Erythroblast (primary cell): ENCODE measurements at regions not wholly inside any gene's neighbourhood (a gene's known extent, or its start where the extent isn't known, plus 50 kb on each side); places are given as distances from the start of the nearest gene placed in this dataset.

ENCODE experiments used
- DNase-seq, 2 experiments: peaks; one replicate each; lab custom pipeline; 2025; lab: John Stamatoyannopoulos, UW
- GATA1 ChIP-seq: IDR thresholded peaks from 2 replicates; pipeline ENCODE4 v1.6.1; 2011; ENCODE audit warnings: low read depth, mild to moderate bottlenecking, control low read depth, low read length, moderate library complexity
- POLR2A ChIP-seq: IDR thresholded peaks from 2 replicates; pipeline ENCODE4 v1.6.1; 2011; ENCODE audit warnings: mild to moderate bottlenecking, low read length

DNA sequence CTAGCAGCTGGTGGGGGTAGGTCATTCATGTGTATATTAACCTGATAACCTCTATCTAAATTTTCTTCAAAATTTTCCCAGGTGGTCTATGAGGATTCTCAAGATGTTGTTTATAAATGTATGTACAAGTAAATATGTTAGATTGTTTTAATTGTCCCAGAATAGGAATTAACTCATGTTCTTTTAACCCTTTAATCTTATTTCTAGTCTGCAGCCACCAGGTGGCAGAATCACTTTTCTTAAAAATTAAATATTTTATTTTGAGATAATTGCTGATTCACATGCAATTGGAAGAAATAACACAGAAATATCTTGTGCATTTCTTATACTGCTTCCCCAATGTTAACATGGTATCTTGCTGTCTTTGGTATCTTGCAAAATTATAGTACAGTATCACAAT, 589.5 kb downstream of the ARL4A start:
- TF ChIP-seq POLR2A (no peak), GATA1 (no peak)
- peak in 1 of 2 experiments; percentile 10 for DNase-seq

DNA sequence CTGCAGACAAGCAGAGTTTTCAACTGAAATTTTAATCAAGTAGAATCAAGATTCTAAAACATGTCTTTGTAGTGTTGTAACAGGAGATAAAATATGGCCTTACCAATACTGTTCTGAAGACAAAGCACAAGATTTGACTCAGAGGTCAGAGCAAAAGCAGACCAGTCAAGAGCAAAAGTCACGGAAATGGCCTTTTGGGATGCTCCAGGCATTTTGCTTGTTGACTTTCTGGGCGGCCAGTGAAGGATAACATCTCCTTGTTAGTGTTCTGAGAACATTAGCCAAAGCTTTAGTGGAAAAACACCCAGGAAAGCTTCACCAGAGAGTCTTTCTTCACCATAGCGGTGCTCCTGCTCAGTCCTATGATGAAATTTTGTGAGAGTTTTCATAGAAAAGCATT, 590.6 kb downstream of the ARL4A start:
- no peak for DNase-seq
- TF ChIP-seq POLR2A (no peak), GATA1 (no peak)

DNA sequence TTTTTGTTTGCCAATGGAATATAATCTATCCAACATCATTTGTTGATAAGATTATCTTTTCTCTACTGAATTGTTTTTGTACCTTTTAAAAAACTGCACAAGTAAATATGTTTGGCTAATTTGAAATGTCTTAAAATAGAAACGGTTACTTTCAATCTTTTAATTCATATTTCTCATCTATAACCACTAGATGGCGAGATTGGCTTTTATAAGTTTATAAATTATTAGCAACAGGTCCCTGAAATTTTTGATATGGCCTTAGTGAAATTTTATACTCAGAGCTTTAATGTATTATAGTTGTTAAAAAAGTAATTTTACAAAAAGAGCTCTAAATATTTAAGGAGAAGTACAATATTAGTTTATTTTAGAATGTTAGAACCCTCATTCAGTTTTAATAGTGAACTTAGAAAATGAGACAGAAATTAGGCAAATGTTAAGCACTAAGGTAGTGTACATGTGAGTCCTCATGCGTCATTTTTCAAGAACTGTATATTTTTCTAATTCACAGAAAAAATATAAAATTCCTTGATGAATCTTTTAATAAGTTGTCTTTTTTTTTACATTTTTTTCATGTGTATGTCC, 592.5 kb downstream of the ARL4A start:
- DNase-seq, result peak; percentile 14 to 49

DNA sequence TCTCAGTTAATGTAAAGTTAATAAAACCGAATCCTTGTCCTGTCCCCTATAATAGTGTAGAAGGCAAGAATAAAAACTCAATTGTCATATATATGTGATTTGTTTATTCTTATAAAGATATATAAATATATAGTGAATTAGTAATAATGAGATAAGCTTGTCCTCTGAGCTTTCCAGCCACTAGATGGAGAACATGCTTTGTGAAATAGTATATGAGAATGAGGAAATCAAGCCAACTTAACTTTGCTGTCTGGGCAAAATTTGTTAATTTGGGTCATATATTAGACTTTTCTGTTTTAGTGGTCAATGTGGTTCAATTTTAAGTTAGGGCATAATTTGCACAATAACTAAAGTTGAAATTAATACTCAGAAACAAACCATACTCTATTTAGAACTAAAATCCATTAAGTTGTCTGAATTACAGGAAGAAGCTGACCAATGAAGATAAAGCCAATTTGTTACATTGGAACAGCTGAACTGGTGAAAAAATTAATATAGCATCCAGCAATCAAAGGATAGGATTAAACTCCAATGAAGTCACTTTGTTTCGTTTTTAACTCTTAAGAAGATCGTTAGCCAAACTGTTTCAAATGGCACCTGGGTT, 595.0 kb downstream of the ARL4A start:
- no peak for TF ChIP-seq GATA1
- TF ChIP-seq POLR2A, result no peak
- DNase-seq, result no peak

More for the DNA sequence above, 592.5 kb downstream of the ARL4A start:
- TF ChIP-seq POLR2A (no peak), GATA1 (no peak)

DNA sequence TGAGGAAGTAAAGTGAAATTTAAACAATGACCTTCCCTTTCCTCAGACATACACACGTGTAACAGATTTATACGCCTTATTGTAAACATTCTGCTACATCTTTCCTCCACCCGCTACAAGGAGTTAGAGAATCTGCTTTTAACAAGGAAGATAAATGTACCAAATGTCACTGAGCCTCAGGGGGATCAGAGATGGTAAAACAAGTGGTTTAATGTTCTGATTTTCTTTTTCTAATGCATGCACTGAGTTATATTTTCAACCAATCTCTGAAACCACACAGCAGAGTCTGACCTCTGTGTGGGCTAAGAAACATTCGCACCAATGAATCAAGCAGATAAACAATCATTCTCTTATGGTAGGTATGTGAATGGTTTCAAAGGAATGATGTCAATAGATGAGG, 599.5 kb downstream of the ARL4A start:
- no peak for DNase-seq
- TF ChIP-seq GATA1 (no peak), POLR2A (no peak)

DNA sequence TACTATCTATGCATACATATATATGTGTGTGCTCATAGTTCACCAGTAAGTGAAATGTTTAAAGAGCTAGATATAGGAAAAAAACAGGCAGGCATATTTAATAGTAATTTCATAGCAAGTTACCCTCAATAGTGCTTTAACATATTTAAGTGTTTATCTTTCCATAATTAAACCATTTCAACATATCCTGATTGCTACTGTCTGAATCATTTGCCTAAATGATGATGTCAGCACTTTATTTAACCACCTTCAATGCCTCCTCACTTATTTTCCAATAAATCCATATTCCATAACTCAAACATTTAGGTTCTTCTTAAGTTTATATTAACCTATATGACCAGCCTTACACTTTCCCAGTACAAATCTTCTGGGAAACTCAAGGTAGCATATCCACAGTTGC, 601.1 kb downstream of the ARL4A start:
- TF ChIP-seq GATA1 (no peak), POLR2A (no peak)
- DNase-seq, result no peak

DNA sequence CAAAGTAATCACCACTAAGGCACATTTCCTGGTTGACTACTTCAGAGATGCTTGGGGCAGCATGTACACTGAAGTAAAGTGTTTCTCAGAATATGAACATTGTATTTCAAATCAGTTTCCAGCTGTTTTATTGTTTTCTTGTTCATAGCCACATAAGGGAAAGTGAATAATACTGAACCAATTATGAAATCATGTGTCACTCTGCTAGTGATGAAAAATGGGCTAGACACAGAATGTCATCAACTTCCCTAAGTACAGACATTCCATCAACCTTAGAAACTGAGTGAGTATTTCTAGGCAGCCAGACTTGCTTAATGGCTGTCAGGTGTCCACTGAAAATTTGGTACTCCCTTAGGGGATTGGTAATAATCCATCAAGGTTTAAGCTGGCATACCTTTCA, 603.5 kb downstream of the ARL4A start:
- TF ChIP-seq GATA1 (no peak), POLR2A (no peak)
- no peak for DNase-seq

DNA sequence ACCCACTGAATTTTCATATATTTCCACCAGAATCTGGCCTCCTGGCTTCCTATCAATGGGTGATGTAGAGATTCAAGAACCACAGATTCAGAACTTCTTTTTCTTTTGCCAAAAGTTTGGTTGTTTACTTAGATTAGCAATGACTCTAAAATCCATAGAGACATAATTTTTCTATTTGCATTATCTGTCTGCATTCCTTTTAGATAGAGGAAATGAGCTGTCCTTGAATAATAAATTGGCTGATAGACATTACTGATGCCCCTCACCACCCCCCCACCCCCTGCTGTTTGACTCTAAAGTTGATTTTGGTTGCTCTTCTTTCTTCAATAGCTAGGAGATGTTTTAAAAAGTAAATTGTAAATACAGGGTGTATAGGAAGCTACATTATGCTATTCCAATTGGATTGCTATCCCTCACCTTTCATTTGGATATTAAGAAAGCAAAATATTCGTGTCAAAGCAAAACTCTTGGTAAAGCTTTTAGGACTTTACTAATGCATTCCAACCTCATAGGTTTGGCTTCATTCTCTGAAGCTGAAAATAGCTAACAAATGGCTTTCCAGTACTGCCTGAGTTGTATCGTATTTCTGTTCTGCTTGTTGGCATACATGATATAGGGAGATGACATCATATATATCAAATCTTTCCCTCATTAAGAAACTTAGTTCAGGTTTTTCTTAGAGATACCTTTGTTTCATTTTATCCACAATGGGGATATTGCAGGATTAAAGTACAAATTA, 606.0 kb downstream of the ARL4A start:
- no peak for DNase-seq
- TF ChIP-seq GATA1, result no peak
- TF ChIP-seq POLR2A, result no peak

DNA sequence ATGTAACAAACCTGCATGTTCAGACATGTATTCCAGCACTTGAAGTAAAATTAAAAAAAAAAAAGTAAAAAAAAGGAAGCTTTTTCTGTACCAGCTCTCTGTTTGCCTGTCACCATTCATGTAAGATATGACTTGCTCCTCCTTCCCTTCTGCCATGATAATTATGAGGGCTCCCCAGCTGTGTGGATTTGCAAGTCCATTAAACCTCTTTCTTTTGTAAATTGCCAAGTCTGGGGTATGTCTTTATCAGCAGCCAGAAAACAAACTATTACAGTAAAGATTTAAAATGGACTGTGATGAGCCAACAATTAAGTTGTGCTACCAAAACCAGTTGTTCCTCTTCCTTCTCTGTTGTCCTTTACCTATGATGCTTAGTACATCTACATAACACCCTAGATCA, 619.6 kb downstream of the ARL4A start:
- TF ChIP-seq GATA1 (no peak), POLR2A (no peak)
- no peak for DNase-seq

DNA sequence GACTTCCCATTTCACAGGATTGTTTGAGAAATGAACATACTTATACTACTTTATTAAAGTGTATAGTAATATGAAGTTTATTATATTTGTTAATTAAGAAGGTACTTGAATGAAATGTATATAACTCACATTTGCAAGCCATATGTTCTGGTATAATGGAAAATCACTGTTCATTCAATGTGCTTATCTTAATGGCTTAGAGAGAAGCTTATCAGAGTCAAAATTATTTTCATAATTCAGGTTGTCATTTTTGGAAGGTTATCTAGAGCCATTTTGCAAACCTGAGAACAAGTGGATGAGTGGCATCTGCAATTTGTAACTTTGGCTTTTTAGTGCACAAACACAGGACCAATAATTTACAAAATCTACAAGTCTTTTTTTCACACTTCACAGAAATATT, 621.0 kb downstream of the ARL4A start:
- no peak for DNase-seq

DNA sequence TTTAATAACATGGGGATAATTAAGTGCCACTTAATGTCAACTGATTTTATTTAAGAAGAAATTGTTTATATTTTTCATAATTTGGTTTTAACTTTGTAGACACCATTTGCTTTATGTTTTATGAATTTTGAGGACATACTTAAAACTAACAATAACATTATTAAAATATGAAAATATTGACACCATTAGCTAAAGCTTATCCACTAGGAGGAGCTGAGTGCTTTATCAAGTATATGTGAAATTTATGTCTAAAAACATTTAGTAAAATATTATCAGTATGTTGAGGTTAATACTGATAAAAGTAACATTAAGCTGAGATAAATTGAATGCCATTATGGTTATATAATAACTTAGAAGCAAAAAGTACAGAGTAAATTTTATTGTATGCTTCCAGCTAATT, 622.1 kb downstream of the ARL4A start:
- no peak for TF ChIP-seq POLR2A
- no peak for TF ChIP-seq GATA1
- no peak for DNase-seq

More for the DNA sequence above, 621.0 kb downstream of the ARL4A start:
- no peak for TF ChIP-seq GATA1
- no peak for TF ChIP-seq POLR2A

DNA sequence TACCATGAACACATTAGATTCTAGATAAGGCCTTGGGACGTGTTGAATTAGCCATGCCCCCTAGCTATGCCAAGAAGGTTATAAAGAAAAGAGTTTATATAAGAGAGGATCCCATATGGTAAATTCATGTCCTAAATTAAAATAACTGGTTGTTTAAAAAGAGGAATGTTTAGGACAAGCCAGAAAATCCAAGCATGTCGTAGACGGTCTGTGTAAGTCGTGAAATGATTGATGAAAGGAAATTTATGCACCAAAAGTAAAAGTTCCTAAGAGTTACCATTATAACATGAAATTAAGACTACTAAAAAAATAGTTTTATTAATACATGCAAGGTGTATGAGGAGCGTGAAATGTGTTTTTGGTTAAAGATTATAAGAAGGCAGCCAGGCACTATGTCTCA, 624.9 kb downstream of the ARL4A start:
- no peak for TF ChIP-seq GATA1
- TF ChIP-seq POLR2A, result no peak

DNA sequence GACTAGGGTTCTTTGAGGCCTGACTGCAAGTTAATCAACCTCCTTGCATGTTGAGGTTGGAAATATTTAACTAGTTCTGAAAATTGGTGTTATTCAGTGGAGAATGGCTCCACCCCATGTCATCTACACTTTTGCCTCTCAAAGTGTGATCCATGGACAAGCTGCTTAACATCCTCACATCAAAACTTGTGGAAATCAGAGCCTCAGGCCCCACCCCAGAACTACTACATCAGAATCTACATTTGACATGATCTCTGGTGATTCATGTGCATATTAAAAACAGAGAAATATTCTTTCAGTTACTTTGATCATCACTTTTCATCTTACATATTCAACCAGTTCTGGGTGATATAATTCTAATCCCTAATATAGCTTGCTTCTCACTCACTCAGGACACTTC, 632.9 kb downstream of the ARL4A start:
- TF ChIP-seq POLR2A, result no peak
- TF ChIP-seq GATA1, result no peak

More for the DNA sequence above, 624.9 kb downstream of the ARL4A start:
- DNase-seq, result peak; percentile 11

DNA sequence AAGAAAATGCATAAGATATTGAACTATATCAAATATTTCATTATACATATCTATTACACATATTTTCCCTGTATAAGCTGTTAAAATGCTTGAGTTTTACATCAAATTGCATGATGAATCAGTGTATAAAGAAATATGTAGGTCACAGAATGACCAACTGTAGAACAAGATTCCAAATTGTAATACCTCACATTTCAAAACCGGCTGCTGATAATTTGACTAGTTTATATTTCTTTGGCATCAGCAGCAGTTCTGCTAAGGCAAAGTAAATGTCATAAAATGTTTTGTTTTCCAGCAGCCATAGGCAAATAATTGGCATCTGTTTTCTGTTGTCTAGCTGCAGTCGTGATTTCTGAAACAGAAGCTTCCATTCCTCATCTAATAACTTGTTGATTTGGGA, 633.9 kb downstream of the ARL4A start:
- DNase-seq, result no peak
- no peak for TF ChIP-seq GATA1
- TF ChIP-seq POLR2A, result no peak

More for the DNA sequence above, 632.9 kb downstream of the ARL4A start:
- DNase-seq, result no peak

DNA sequence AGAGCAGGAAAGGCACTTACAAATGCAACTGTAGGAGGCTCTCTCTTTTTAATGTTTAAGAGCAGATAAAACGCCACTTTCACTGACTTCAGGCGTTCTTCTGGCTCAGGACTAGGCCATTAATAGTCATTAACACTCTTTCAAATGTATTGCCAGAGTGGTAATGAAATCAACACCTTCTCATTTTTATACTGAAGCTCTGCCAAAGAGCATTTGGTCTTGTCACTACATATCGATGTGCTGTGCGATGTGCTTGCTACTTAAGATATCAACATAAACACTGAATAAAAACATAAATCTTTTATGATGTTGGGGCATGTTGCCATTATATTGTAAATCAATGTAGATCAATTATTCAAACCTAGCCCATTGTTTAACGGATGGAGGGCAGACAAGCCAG, 634.7 kb downstream of the ARL4A start:
- no peak for DNase-seq
- no peak for TF ChIP-seq GATA1
- no peak for TF ChIP-seq POLR2A
